ENCODE measurements at regions not wholly inside any gene's neighbourhood (a gene's known extent, or its start where the extent isn't known, plus 50 kb on each side); places are given as distances from the start of the nearest gene placed in this dataset.

GRCh38 chr6:105786449-105786848 lies 299.7 kb upstream of the PRDM1 start:
- no peaks in the 10 kb centered on the region for H3K79me2 ChIP-seq (ENCODE audit: control insufficient read depth, insufficient read depth, low read length)
- H3K9me1 ChIP-seq (replicated peaks; ENCODE audit: control insufficient read depth, extremely low read depth, insufficient read depth, low read length), result no peaks in the 10 kb centered on the region
- no peaks in the 10 kb centered on the region for H4K20me1 ChIP-seq (replicated peaks; ENCODE audit: control insufficient read depth, extremely low read depth, insufficient read depth, low read length)
- DNase-seq (ENCODE audit: low read depth, low spot score) (no peak), FAIRE-seq (no peak)
- CTCF ChIA-PET, result no interaction called here
- H3K9me3 ChIP-seq (replicated peaks; ENCODE audit: control insufficient read depth, insufficient read depth, low read length), result no peaks in the 10 kb centered on the region
- H3K4me1 ChIP-seq (ENCODE audit: control insufficient read depth, extremely low read depth, insufficient read depth, low read length), result no peaks in the 10 kb centered on the region
- peaks cover 0 to 3% of the 10 kb centered on the region in 2 experiments for H3K27me3 ChIP-seq (ENCODE audit: control insufficient read depth in 2 of 2, insufficient read depth in 2 of 2, low read length in 2 of 2)
- POLR2A ChIA-PET, result no interaction called here
- no peak overlapping the region for H3K27ac ChIP-seq (ENCODE audit: insufficient read depth, low read depth, low read length)
- H3K4me2 ChIP-seq (ENCODE audit: insufficient read depth, low read length), result no peak overlapping the region
- no peak overlapping the region for H3K9ac ChIP-seq (replicated peaks; ENCODE audit: extremely low read depth, insufficient read depth, low read length)
- H3K36me3 ChIP-seq (ENCODE audit: control insufficient read depth in 2 of 2, extremely low read depth in 1 of 2, insufficient read depth in 2 of 2, low read length in 2 of 2), result no peaks in the 10 kb centered on the region
- dilution Hi-C loops (cut with MboI; ENCODE audit: extremely low pct_ligation_motif_present, low sequenced_read_pairs) (no loop called here), intact Hi-C loops (cut with micrococcal nuclease) (no loop called here)
- no peak overlapping the region for H3K4me3 ChIP-seq (replicated peaks in 1 of 3; ENCODE audit: insufficient read depth in 1 of 3, low read depth in 1 of 3, low read length in 3 of 3)
- no TSS peak for BruUV-seq (replicated peaks)
- H2AFZ ChIP-seq (ENCODE audit: low read depth, low read length), result no peak overlapping the region
- no peak for TF ChIP-seq MAX (IDR thresholded peaks at IDR 0.05; ENCODE audit: insufficient read depth, insufficient read length)
- TF ChIP-seq FOS (IDR thresholded peaks at IDR 0.05; ENCODE audit: borderline replicate concordance, insufficient read depth, low read length), result no peak
- no peak for TF ChIP-seq POLR2AphosphoS5 (IDR thresholded peaks at IDR 0.05; ENCODE audit: insufficient read depth, low read depth, low read length)
- no peak for TF ChIP-seq POLR2A (IDR thresholded peaks at IDR 0.05; ENCODE audit: low read depth, low read length)
- no peak for TF ChIP-seq MYC (IDR thresholded peaks at IDR 0.05; ENCODE audit: low read depth, low read length)
- TF ChIP-seq CTCF (IDR thresholded peaks at IDR 0.05; ENCODE audit: extremely low read depth in 1 of 2, insufficient read depth in 1 of 2, low read depth in 1 of 2, low read length in 2 of 2), result no peak
- TF ChIP-seq EZH2 (IDR thresholded peaks at IDR 0.05; ENCODE audit: borderline replicate concordance, low read depth, low read length, severe bottlenecking), result no peak
- TF ChIP-seq GATA2 (IDR thresholded peaks at IDR 0.05; ENCODE audit: insufficient read depth, insufficient read length, low read depth, low read length), result no peak
- no peak for TF ChIP-seq JUN (IDR thresholded peaks at IDR 0.05; ENCODE audit: borderline replicate concordance, insufficient read depth, insufficient read length, low read depth)
